ENCODE measurements at regions not wholly inside any gene's neighbourhood (a gene's known extent, or its start where the extent isn't known, plus 50 kb on each side); places are given as distances from the start of the nearest gene placed in this dataset.
A peak's percentile ranks its signal among the peaks of the same experiment; 100 is the strongest.

DNA sequence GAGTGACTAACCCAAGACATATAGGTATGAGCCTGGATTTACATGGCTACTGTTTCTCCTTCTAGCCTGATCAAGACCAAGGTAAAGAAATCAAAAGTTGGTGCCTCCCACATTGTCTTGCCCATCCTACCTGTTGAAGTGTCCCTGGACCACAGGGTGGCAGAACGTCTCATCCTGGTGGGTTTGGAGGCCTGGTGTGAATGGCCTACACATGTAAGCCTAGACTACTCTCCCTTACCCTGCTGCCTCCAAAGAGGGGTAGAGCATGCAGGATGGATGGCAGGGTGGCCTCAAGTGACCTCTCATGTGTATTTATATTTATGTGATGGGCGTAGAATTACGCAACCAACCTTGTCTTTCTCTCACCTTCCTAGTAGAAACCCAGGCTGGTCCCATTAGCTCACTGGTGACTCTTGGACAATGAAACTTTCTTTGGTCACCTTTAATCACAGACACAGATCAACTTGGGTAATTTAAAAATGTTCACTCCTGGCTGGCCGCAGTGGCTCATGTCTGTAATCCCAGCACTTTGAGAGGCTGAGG is 73.3 kb upstream of the SOD3 start:
- intact Hi-C loops (cut with DNase I; ENCODE audit: low total_unique reads): no loop called here
- TF ChIP-seq POLR2A (IDR thresholded peaks at IDR 0.05) (no peak), CTCF (IDR thresholded peaks at IDR 0.05) (no peak)
- 86 to 95% methylated on average over 4 of the region's 4 CpGs for WGBS, 2 donors
- DNase-seq (ENCODE audit: low spot score in 2 of 2): no peak
- H3K4me3 ChIP-seq (ENCODE audit: low read depth, poor library complexity, severe bottlenecking): no peak overlapping the region

GRCh38 chr4:24727390-24728224 is 67.8 kb upstream of the SOD3 start:
- no peak for TF ChIP-seq CTCF (IDR thresholded peaks at IDR 0.05)
- no peak for TF ChIP-seq POLR2A (IDR thresholded peaks at IDR 0.05)
- 55 to 65% methylated on average over 13 of the region's 13 CpGs for WGBS, 2 donors

DNA sequence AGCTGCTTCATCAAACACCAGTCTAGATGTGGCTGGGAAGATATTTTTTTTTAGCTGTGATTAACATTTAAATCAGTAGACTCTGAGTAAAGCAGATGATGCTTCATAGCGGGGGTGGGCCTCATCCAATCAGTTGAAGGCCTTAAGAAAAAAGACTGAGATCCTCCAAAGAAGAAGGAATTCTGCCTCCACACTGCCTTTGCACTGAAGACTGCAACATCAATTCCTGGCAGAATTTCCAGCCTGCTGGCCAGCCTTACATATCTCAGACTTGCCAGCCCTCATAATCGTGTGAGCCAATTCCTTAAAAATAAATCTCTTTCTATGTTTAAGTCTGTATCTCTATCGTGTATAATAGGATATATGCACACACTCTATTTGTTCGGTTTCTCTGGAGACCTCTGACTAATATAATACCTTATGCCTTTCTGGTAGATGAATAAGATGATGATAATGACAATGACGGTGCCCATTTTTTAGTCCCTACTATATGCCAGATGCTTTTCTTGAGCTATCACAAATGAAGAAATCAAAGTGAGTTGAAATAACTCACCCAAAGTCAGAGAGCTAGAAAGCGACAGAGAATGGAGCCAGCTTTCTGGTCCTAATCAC is 66.1 kb upstream of the SOD3 start:
- TF ChIP-seq POLR2A (IDR thresholded peaks at IDR 0.05) (no peak), CTCF (IDR thresholded peaks at IDR 0.05) (no peak)
- no peak for DNase-seq (ENCODE audit: low spot score in 2 of 2)
- intact Hi-C loops (cut with DNase I; ENCODE audit: low total_unique reads): no loop called here
- no peak overlapping the region for H3K4me3 ChIP-seq (ENCODE audit: low read depth, poor library complexity, severe bottlenecking)
- WGBS, 2 donors: 57 to 60% methylated on average over 6 of the region's 6 CpGs

More at GRCh38 chr4:24727390-24728224, 67.8 kb upstream of the SOD3 start:
- H3K4me3 ChIP-seq (ENCODE audit: low read depth, poor library complexity, severe bottlenecking): no peak overlapping the region
- intact Hi-C loops (cut with DNase I; ENCODE audit: low total_unique reads): no loop called here
- no peak for DNase-seq (ENCODE audit: low spot score in 2 of 2)

DNA sequence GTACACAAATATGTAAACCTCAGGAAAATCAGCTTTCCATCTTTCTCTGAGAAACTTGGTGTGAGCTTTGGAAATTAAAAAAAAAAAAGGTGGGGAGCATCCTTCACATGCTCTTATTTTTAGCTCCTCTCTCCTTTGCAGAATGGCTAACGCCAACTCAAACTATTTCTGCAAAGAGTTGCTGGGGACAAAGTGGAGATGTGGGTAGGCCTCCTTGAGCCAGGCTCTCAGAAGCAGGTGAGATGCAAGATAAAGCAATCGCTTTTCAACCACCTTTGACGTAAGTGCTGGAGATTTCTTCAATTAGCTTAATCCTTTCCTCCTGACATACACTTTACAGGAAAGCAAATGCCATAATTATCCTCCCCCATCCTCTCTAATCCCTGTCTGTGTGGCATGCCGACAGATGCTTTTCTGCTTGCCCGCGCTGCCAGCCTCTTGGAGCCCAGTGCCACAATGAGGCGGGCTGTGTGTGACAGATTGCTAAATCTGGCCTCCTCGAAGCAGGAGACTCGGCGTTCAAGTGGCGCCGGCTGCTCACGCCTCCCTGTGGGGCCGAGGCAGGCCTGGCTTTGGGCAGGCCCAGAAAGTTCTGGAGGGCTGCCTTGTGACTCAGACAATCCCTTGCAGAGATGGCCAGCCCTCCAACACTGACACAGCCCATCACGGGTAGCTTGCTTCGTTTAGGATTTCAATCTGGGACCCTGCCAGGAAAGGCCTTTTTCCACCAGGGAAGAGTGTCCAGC is 64.9 kb upstream of the SOD3 start:
- WGBS, 2 donors: 57 to 71% methylated on average over 16 of the region's 16 CpGs
- no peak overlapping the region for H3K4me3 ChIP-seq (ENCODE audit: low read depth, poor library complexity, severe bottlenecking)
- intact Hi-C loops (cut with DNase I; ENCODE audit: low total_unique reads): no loop called here
- peak; percentile 48 to 92 for DNase-seq (ENCODE audit: low spot score in 2 of 2)
- TF ChIP-seq POLR2A (IDR thresholded peaks at IDR 0.05): no peak

- WGBS, 2 donors: 90 to 93% methylated on average over 2 of the region's 2 CpGs
- intact Hi-C loops (cut with DNase I; ENCODE audit: low total_unique reads): no loop called here
- DNase-seq (ENCODE audit: low spot score in 2 of 2): no peak
- no peak overlapping the region for H3K4me3 ChIP-seq (ENCODE audit: low read depth, poor library complexity, severe bottlenecking)
- TF ChIP-seq POLR2A (IDR thresholded peaks at IDR 0.05): no peak
- no peak for TF ChIP-seq CTCF (IDR thresholded peaks at IDR 0.05)
These were observed 63.9 kb upstream of the SOD3 start for GRCh38 chr4:24731448-24731847.

- H3K4me3 ChIP-seq (ENCODE audit: low read depth, poor library complexity, severe bottlenecking): no peak overlapping the region
- no peak for DNase-seq (ENCODE audit: low spot score in 2 of 2)
- TF ChIP-seq CTCF (IDR thresholded peaks at IDR 0.05) (no peak), POLR2A (IDR thresholded peaks at IDR 0.05) (no peak)
- intact Hi-C loops (cut with DNase I; ENCODE audit: low total_unique reads): no loop called here
- 50 to 53% methylated on average over 1 of the region's 1 CpG for WGBS, 2 donors
These were observed 60.9 kb upstream of the SOD3 start for GRCh38 chr4:24734511-24734910.
